Natural killer cell (primary cell): ENCODE measurements at regions not wholly inside any gene's neighbourhood (a gene's known extent, or its start where the extent isn't known, plus 50 kb on each side); places are given as distances from the start of the nearest gene placed in this dataset.

ENCODE experiments used
- ATAC-seq, 3 donors: fragments of 150-1000 bp in 2 of 3; fragments of 200-7000 bp in 1 of 3; cut with Tn5 transposase; 1 replicate in 1 of 3; 2 replicates in 2 of 3; pipeline ENCODE4 v1.10.0; 2021; ENCODE audit warnings: mild to moderate bottlenecking in 2 of 3, moderate library complexity in 2 of 3
- DNase-seq, 2 donors: peaks; one replicate each; pipeline versions ENCODE4 v3.0.0 to v3.0.0-alpha.2; 2013 to 2021; ENCODE audit warnings: mixed read lengths in 1 of 2
- H3K27ac ChIP-seq: one replicate; pipeline ENCODE4 v1.5.1; 2013; ENCODE audit warnings: mild to moderate bottlenecking, low read length
- H3K27me3 ChIP-seq: one replicate; pipeline ENCODE4 v1.6.1; 2013; ENCODE audit warnings: low read length; ENCODE audit not compliant: control insufficient read depth, insufficient read depth
- H3K36me3 ChIP-seq: one replicate; pipeline ENCODE4 v1.6.1; 2013; ENCODE audit warnings: low read length; ENCODE audit not compliant: control insufficient read depth, insufficient read depth
- H3K4me1 ChIP-seq: one replicate; pipeline ENCODE4 v1.6.1; 2013; ENCODE audit warnings: low read length; ENCODE audit not compliant: control insufficient read depth, insufficient read depth
- H3K4me3 ChIP-seq: one replicate; pipeline ENCODE4 v1.5.1; 2013; ENCODE audit warnings: low read length
- H3K9me3 ChIP-seq: one replicate; pipeline ENCODE4 v1.6.1; 2013; ENCODE audit warnings: low read length; ENCODE audit not compliant: control insufficient read depth, insufficient read depth
- H3K27ac Mint-ChIP-seq, 2 donors: one replicate each; pipeline ENCODE4 v1.8.0; 2022; ENCODE audit warnings: mild to moderate bottlenecking in 2 of 2, mixed read lengths in 2 of 2, moderate library complexity in 1 of 2
- H3K27me3 Mint-ChIP-seq, 2 donors: one replicate each; pipeline ENCODE4 v1.8.0; 2022; ENCODE audit warnings: low read depth in 2 of 2, mixed read lengths in 2 of 2
- H3K36me3 Mint-ChIP-seq: one replicate; pipeline ENCODE4 v1.8.0; 2022; ENCODE audit warnings: mixed read lengths
- H3K4me1 Mint-ChIP-seq, 2 donors: one replicate each; pipeline ENCODE4 v1.8.0; 2022; ENCODE audit warnings: mixed read lengths in 2 of 2
- H3K4me3 Mint-ChIP-seq: one replicate; pipeline ENCODE4 v1.8.0; 2022; ENCODE audit warnings: mild to moderate bottlenecking, moderate library complexity, mixed read lengths
- H3K9me3 Mint-ChIP-seq, 2 donors: one replicate each; pipeline ENCODE4 v1.8.0; 2022; ENCODE audit warnings: mixed read lengths in 2 of 2
- WGBS: methylation state at CpG from one replicate; pipeline ENCODE4 v1.1.7; 2013; ENCODE audit warnings: missing lambda C conversion rate; ENCODE audit not compliant: insufficient coverage; 5-methylcytosine and 5-hydroxymethylcytosine counted together
- intact Hi-C: fragments of 100-400 bp; cut with micrococcal nuclease; formaldehyde crosslinking; loops from one replicate; pipeline ENCODE4 v1.14.2; 2022
- TF ChIP-seq, protein P1 (sequence below): fragments of 200-600 bp; IDR thresholded peaks from one replicate; pipeline ENCODE4 v1.8.0; 2022; ENCODE audit warnings: antibody characterized with exemption

DNA sequence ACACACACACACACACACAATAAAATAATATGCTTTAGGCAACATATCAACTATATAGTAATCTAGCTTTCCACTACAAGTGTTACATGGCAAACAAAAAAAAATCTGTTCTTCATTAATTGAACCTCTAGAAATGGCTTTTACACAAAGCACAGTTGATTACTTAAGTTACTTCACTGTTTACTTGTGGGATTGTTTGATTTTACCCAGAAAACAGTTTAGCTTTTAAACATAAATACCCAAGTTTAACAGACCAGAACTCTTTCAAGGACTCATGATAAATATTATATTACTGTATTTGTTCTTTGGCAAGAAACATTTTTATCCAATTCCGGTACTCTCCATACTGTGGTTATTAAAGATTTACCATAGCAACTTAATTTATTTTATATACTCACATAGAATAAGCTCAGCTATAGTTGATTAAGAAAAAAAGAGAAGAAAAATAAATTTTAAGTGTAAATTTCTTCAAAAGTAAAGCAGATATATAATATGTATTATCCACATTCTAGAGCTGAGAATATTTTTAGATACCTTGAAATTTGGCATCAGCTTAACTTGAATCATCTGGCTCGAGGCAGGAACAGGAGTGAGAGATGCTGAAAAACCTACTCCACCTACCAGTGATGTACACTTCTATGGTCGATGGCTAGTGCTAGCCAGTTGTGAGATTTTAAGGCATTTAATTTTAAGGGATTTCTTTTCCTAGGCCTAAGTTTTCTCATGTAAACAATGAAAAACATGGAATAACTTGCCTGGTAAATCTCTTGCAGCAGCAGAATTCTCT is 126.0 kb downstream of the BTG1 start:
- intact Hi-C loops = no loop called here
- no peak for ATAC-seq
- H3K27me3 ChIP-seq = no peaks in the 10 kb centered on the region
- DNase-seq = no peak
- TF ChIP-seq, protein P1, sequence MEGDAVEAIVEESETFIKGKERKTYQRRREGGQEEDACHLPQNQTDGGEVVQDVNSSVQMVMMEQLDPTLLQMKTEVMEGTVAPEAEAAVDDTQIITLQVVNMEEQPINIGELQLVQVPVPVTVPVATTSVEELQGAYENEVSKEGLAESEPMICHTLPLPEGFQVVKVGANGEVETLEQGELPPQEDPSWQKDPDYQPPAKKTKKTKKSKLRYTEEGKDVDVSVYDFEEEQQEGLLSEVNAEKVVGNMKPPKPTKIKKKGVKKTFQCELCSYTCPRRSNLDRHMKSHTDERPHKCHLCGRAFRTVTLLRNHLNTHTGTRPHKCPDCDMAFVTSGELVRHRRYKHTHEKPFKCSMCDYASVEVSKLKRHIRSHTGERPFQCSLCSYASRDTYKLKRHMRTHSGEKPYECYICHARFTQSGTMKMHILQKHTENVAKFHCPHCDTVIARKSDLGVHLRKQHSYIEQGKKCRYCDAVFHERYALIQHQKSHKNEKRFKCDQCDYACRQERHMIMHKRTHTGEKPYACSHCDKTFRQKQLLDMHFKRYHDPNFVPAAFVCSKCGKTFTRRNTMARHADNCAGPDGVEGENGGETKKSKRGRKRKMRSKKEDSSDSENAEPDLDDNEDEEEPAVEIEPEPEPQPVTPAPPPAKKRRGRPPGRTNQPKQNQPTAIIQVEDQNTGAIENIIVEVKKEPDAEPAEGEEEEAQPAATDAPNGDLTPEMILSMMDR = no peak
- Mint-ChIP-seq H3K4me1 (no peaks in the 10 kb centered on the region), H3K27ac (no peak overlapping the region), H3K36me3 (peaks cover 8% of the 10 kb centered on the region), H3K4me3 (no peak overlapping the region), H3K27me3 (peaks cover 0 to 6% of the 10 kb centered on the region in 2 donors), H3K9me3 (peaks cover 0 to 2% of the 10 kb centered on the region in 2 donors)
- H3K27ac ChIP-seq = no peak overlapping the region
- no peaks in the 10 kb centered on the region for H3K36me3 ChIP-seq
- H3K4me1 ChIP-seq = no peaks in the 10 kb centered on the region
- no peak overlapping the region for H3K4me3 ChIP-seq
- WGBS = no CpG with 5 or more reads among the region's 3 CpGs
- H3K9me3 ChIP-seq = no peaks in the 10 kb centered on the region

GRCh38 chr12:92012691-92013090 is 133.0 kb downstream of the BTG1 start:
- no peak overlapping the region for H3K27ac ChIP-seq
- Mint-ChIP-seq H3K36me3 (peaks cover 8% of the 10 kb centered on the region), H3K27ac (no peak overlapping the region), H3K9me3 (peaks cover 0 to 2% of the 10 kb centered on the region in 2 donors), H3K4me3 (no peak overlapping the region), H3K27me3 (no peaks in the 10 kb centered on the region), H3K4me1 (peaks cover 0 to 5% of the 10 kb centered on the region in 2 donors)
- no peaks in the 10 kb centered on the region for H3K27me3 ChIP-seq
- intact Hi-C loops = no loop called here
- H3K4me3 ChIP-seq = no peak overlapping the region
- no peaks in the 10 kb centered on the region for H3K9me3 ChIP-seq
- ATAC-seq (no peak), DNase-seq (no peak)
- H3K4me1 ChIP-seq = no peaks in the 10 kb centered on the region
- 100% methylated on average over 1 of the region's 1 CpG for WGBS
- TF ChIP-seq, protein P1 = no peak
- H3K36me3 ChIP-seq = no peaks in the 10 kb centered on the region

GRCh38 chr12:92010853-92011701 is 134.6 kb downstream of the BTG1 start:
- H3K4me3 Mint-ChIP-seq = no peak overlapping the region
- no peak overlapping the region for H3K27ac ChIP-seq

More at GRCh38 chr12:92010853-92011701, 134.6 kb downstream of the BTG1 start:
- Mint-ChIP-seq H3K27me3 (no peaks in the 10 kb centered on the region), H3K27ac (peak overlapping the region in 1 of 2 donors; percentile 29), H3K9me3 (no peaks in the 10 kb centered on the region), H3K36me3 (no peaks in the 10 kb centered on the region), H3K4me1 (peaks cover 0 to 9% of the 10 kb centered on the region in 2 donors)
- Histone ChIP-seq H3K4me3 (no peak overlapping the region), H3K9me3 (no peaks in the 10 kb centered on the region), H3K4me1 (no peaks in the 10 kb centered on the region), H3K36me3 (no peaks in the 10 kb centered on the region), H3K27me3 (no peaks in the 10 kb centered on the region)
- 87% methylated on average over 9 of the region's 10 CpGs for WGBS
- intact Hi-C loops = no loop called here
- DNase-seq = no peak
- no peak for ATAC-seq
- TF ChIP-seq, protein P1 = no peak
